Neutrophil (primary cell): ENCODE measurements at regions not wholly inside any gene's neighbourhood (a gene's known extent, or its start where the extent isn't known, plus 50 kb on each side); places are given as distances from the start of the nearest gene placed in this dataset.

Source experiments
- H3K27ac ChIP-seq: fragments of 200-600 bp; sonication (generic); 2 replicates; pipeline ENCODE4 v1.5.1; 2016; ENCODE audit warnings: mild to moderate bottlenecking, moderate library complexity
- H3K27me3 ChIP-seq: fragments of 200-600 bp; sonication (generic); 2 replicates; pipeline ENCODE4 v1.6.0; 2016; ENCODE audit warnings: mild to moderate bottlenecking
- H3K36me3 ChIP-seq: fragments of 200-600 bp; sonication (generic); 2 replicates; pipeline ENCODE4 v1.5.1; 2017
- H3K4me1 ChIP-seq, 2 experiments: fragments of 200-600 bp in 1 of 2; sonication (generic) in 1 of 2; 1 replicate in 1 of 2; 2 replicates in 1 of 2; pipeline versions ENCODE4 v1.5.1 to v1.6.1; 2013 to 2016; ENCODE audit warnings: low read depth in 1 of 2, low read length in 1 of 2, mild to moderate bottlenecking in 1 of 2, moderate library complexity in 1 of 2; ENCODE audit not compliant: control insufficient read depth in 1 of 2, insufficient read depth in 1 of 2
- H3K4me3 ChIP-seq, 2 experiments: fragments of 200-600 bp in 1 of 2; sonication (generic) in 1 of 2; 1 replicate in 1 of 2; 2 replicates in 1 of 2; pipeline ENCODE4 v1.5.1; 2013 to 2016; ENCODE audit warnings: low read depth in 1 of 2, low read length in 1 of 2, mild to moderate bottlenecking in 1 of 2, moderate library complexity in 1 of 2
- H3K9me3 ChIP-seq: fragments of 200-600 bp; sonication (generic); 2 replicates; pipeline ENCODE4 v1.5.1; 2016
- TF ChIP-seq, protein P1 (sequence below): fragments of 200-600 bp; sonication (generic); IDR thresholded peaks from 2 replicates; pipeline ENCODE4 v1.5.1; 2016; ENCODE audit warnings: antibody characterized with exemption

DNA sequence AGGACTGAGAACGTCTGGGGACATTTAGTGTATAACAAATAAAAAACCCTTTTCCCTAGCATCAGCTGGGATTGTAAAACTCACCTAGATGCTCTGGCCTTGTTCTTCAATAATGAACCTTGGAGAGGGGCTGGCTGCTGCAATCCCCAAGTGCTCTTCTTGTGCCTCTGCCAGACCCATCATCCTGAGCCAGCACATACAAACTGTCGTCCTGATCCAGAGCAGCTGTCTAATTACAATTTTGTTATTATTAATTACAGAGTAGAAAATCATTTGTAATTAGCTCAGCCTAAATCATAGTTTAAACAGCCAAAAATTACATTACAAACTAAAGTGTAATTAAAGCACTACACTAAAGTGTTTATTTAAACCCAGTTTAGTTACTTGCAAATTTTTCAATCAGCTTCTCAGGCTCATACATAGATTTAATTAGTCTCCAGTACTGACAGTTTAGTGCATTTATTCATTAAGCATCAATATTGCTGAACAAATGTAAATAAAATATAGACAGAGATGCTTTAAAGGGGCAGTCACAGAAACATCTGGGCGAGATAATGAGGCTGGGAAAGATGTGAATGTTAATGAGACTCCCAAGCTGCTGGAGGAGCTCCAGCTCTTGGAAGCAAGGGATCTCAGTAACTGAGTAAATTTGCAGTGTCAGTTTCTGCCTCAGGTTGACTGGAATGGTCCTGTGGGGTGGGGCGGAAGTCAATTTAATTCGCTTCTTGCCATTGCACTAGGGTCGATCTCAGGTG, 632.3 kb upstream of the TLE4 start:
- Histone ChIP-seq H3K36me3 (no peaks in the 10 kb centered on the region), H3K4me1 (no peaks in the 10 kb centered on the region), H3K9me3 (no peaks in the 10 kb centered on the region), H3K27ac (no peak overlapping the region), H3K4me3 (no peak overlapping the region), H3K27me3 (no peaks in the 10 kb centered on the region)
- TF ChIP-seq, protein P1, sequence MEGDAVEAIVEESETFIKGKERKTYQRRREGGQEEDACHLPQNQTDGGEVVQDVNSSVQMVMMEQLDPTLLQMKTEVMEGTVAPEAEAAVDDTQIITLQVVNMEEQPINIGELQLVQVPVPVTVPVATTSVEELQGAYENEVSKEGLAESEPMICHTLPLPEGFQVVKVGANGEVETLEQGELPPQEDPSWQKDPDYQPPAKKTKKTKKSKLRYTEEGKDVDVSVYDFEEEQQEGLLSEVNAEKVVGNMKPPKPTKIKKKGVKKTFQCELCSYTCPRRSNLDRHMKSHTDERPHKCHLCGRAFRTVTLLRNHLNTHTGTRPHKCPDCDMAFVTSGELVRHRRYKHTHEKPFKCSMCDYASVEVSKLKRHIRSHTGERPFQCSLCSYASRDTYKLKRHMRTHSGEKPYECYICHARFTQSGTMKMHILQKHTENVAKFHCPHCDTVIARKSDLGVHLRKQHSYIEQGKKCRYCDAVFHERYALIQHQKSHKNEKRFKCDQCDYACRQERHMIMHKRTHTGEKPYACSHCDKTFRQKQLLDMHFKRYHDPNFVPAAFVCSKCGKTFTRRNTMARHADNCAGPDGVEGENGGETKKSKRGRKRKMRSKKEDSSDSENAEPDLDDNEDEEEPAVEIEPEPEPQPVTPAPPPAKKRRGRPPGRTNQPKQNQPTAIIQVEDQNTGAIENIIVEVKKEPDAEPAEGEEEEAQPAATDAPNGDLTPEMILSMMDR: no peak

DNA sequence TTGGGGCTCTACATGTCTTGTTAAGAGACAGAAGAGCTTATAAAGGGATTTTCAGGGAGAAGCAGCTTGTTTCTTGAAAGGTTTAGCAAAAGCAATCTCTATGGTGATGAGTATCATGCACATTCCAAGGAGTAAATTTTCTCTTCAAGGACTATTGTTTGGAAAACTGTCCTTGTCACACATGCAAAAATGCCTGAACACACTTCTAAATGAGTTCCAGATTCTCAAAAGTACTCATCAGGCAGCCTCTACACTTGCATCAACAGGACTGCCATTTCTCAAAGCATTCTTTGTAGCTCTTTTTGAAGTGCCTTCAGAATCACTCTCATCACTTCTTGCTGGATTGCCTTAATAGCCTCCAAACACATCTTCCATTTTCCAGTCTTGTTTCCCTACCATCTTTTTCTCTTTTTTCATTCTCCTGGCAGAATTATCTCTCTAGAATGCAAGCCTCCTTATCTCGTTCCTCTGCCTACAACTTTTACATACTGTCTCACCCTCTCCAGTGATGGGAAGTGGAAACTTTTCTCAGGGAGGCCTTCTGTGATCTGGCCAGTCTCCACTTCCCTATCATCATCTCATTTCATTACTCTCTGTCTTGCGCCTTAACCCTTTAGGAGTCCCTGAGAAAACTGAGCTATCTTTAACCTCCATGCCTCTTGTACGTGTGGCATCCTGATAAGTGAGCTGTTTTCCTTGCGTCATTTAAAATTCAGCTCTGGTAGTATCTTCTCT, 631.5 kb upstream of the TLE4 start:
- no peaks in the 10 kb centered on the region for H3K4me1 ChIP-seq
- H3K27me3 ChIP-seq: no peaks in the 10 kb centered on the region
- H3K36me3 ChIP-seq: no peaks in the 10 kb centered on the region
- TF ChIP-seq, protein P1: no peak
- no peak overlapping the region for H3K27ac ChIP-seq
- H3K4me3 ChIP-seq: no peak overlapping the region
- H3K9me3 ChIP-seq: no peaks in the 10 kb centered on the region

- H3K27ac ChIP-seq: no peak overlapping the region
- H3K9me3 ChIP-seq: no peaks in the 10 kb centered on the region
- TF ChIP-seq, protein P1: no peak
- H3K27me3 ChIP-seq: no peaks in the 10 kb centered on the region
- no peaks in the 10 kb centered on the region for H3K36me3 ChIP-seq
- H3K4me1 ChIP-seq: no peaks in the 10 kb centered on the region
- no peak overlapping the region for H3K4me3 ChIP-seq
Observed at GRCh38 chr9:78954286-78954685, 617.5 kb upstream of the TLE4 start.

DNA sequence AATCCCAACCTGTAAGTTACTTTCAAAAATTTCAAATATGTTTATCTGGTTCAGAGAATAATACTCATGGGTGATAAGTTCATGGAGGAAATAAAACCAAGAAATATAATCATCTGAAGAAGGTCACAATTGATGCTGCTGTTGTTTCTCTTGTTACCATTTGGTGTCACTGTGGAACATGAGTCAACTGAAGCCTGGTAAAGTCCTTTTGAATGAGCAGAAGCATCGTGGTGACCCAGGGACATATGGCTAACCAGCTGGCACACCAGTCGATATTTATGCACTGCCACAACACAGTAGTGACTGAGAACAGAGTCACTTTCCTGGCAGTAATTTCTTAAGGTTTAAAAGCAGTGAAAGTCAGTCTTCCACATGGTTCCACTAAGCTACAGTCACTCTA, 612.9 kb upstream of the TLE4 start:
- TF ChIP-seq, protein P1: no peak
- H3K9me3 ChIP-seq: no peaks in the 10 kb centered on the region
- no peaks in the 10 kb centered on the region for H3K27me3 ChIP-seq
- H3K4me1 ChIP-seq: no peaks in the 10 kb centered on the region
- no peaks in the 10 kb centered on the region for H3K36me3 ChIP-seq
- H3K4me3 ChIP-seq: no peak overlapping the region
- H3K27ac ChIP-seq: no peak overlapping the region

DNA sequence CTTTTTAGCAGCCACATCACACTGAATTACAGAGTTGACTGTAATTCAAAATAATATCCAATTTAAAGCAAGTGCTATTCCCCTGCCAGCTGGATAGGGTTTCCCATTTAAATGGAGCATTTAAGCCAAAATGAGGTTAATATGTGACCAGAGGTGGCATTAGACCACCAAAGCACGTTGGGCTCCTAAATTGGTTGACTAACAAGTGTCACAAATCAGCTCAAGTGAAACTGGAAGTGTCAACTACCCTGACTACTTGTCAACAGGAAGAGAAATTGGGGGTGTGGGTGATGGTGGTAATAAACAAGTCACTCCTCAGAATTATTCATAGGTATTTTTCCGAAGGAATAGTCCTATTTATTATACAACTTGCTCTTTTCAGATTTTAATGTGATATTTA, 609.6 kb upstream of the TLE4 start:
- Histone ChIP-seq H3K27ac (no peak overlapping the region), H3K27me3 (no peaks in the 10 kb centered on the region), H3K9me3 (no peaks in the 10 kb centered on the region), H3K4me1 (no peaks in the 10 kb centered on the region), H3K36me3 (no peaks in the 10 kb centered on the region), H3K4me3 (no peak overlapping the region)
- TF ChIP-seq, protein P1: no peak
